ENCODE measurements at regions not wholly inside any gene's neighbourhood (a gene's known extent, or its start where the extent isn't known, plus 50 kb on each side); places are given as distances from the start of the nearest gene placed in this dataset.

- no peak for DNase-seq
- intact Hi-C loops (cut with DNase I), result no loop called here
- Histone ChIP-seq H3K36me3 (no peaks in the 10 kb centered on the region), H3K9me3 (no peaks in the 10 kb centered on the region), H3K4me1 (no peaks in the 10 kb centered on the region), H3K27ac (no peak overlapping the region), H3K4me3 (no peak overlapping the region), H3K27me3 (no peaks in the 10 kb centered on the region)
- no peak for TF ChIP-seq CTCF (IDR thresholded peaks at IDR 0.05)
- TF ChIP-seq POLR2A (IDR thresholded peaks at IDR 0.05), result no peak
- whole genome bisulfite sequencing, 2 donors, result 50 to 71% methylated on average over 1 of the region's 2 CpGs
Measured at GRCh38 chr20:21995461-21995860, 290.0 kb downstream of the PAX1 start.

DNA sequence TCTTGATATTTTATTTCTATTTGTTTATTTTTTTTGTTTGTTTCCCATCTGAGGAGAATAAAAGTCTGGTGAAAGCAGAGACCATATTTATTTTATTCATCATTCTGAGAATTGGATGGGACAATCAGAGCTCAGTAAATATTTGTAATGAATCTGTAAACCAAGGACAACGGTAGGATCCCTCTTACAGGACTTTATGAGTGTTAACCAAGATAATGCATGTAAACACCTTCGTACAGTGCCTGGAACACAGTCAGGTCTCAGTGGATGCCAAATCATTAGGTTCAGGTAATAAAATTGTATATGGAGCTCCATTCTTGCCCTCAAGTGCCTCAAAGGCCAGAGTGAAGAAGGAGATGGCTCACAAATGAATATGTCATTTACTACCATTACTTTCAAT is 288.7 kb downstream of the PAX1 start:
- DNase-seq, result no peak
- no peaks in the 10 kb centered on the region for H3K27me3 ChIP-seq
- WGBS, 2 donors, result 50 to 56% methylated on average over 2 of the region's 2 CpGs
- no peak overlapping the region for H3K27ac ChIP-seq
- no peak overlapping the region for H3K4me3 ChIP-seq
- no peaks in the 10 kb centered on the region for H3K4me1 ChIP-seq
- H3K36me3 ChIP-seq, result no peaks in the 10 kb centered on the region
- TF ChIP-seq CTCF (IDR thresholded peaks at IDR 0.05) (no peak), POLR2A (IDR thresholded peaks at IDR 0.05) (no peak)
- H3K9me3 ChIP-seq, result no peaks in the 10 kb centered on the region
- intact Hi-C loops (cut with DNase I), result no loop called here

- Histone ChIP-seq H3K27ac (no peak overlapping the region), H3K27me3 (no peaks in the 10 kb centered on the region), H3K4me3 (no peak overlapping the region), H3K36me3 (no peaks in the 10 kb centered on the region), H3K4me1 (no peaks in the 10 kb centered on the region), H3K9me3 (no peaks in the 10 kb centered on the region)
- intact Hi-C loops (cut with DNase I), result no loop called here
- DNase-seq, result no peak
- WGBS, 2 donors, result 48 to 54% methylated on average over 3 of the region's 3 CpGs
- TF ChIP-seq CTCF (IDR thresholded peaks at IDR 0.05) (no peak), POLR2A (IDR thresholded peaks at IDR 0.05) (no peak)
Measured at GRCh38 chr20:21982559-21982958, 277.1 kb downstream of the PAX1 start.

DNA sequence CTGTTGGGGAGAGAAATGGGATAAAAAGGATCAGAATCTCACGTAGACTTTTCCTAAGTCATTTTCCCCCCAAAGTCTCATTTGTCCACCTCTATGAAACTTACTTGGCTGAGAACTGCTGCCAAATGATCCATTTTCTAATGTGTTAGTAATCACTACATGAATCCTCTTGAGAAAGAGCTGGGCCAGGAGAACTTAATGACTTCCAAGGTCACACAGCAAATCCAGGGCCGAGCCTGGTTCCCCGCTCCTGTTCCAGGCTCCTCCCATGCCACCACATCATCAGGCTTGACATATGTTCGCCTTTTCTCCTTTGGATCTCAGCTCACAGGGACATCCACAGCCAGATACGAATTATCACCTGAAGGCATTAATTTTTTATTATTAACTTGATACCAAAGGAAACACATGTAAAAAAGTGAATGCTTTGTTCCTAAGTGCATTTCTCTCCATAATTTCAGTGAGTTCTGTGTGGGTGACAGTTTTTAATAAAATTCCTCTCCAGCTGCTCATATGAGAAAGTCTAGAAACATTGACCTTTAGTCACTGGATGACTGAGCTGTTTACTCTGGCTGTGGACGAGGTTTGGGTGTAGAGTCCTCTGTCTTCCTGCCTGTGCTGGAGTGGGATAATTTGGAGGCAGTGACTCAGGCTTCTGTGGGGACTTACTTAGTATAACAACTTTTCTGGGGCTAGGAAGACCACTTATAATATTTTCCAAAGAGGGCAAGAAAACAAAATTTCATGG is 276.3 kb downstream of the PAX1 start:
- no peaks in the 10 kb centered on the region for H3K4me1 ChIP-seq
- H3K36me3 ChIP-seq, result no peaks in the 10 kb centered on the region
- 50 to 57% methylated on average over 6 of the region's 6 CpGs for WGBS, 2 donors
- intact Hi-C loops (cut with DNase I), result no loop called here
- DNase-seq, result no peak
- no peak overlapping the region for H3K27ac ChIP-seq
- no peak overlapping the region for H3K4me3 ChIP-seq
- TF ChIP-seq POLR2A (IDR thresholded peaks at IDR 0.05), result no peak
- TF ChIP-seq CTCF (IDR thresholded peaks at IDR 0.05), result no peak
- H3K9me3 ChIP-seq, result no peaks in the 10 kb centered on the region
- no peaks in the 10 kb centered on the region for H3K27me3 ChIP-seq

DNA sequence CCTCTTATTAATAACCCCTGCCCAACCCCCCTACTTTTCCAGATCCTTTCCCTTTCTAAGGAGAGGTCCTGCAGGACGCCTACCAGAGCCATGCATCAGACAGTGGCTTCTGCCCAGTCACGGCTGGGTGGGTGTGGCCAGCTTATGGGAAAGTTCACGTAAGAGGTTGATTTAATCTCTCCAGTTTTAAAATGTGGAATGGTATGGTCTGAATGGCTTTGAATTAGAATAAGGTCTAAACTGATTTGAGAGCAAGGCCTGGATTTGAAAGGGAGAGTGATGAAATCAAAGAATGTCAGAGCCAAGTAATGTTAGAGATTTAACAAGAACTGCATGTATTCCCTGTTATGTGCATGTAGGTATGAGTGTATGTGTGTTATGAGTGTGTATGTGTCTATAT is 275.7 kb downstream of the PAX1 start:
- 65 to 72% methylated on average over 3 of the region's 3 CpGs for WGBS, 2 donors
- Histone ChIP-seq H3K9me3 (no peaks in the 10 kb centered on the region), H3K27me3 (no peaks in the 10 kb centered on the region), H3K36me3 (no peaks in the 10 kb centered on the region), H3K4me3 (no peak overlapping the region), H3K27ac (no peak overlapping the region), H3K4me1 (no peaks in the 10 kb centered on the region)
- no peak for DNase-seq
- intact Hi-C loops (cut with DNase I), result no loop called here
- no peak for TF ChIP-seq POLR2A (IDR thresholded peaks at IDR 0.05)

DNA sequence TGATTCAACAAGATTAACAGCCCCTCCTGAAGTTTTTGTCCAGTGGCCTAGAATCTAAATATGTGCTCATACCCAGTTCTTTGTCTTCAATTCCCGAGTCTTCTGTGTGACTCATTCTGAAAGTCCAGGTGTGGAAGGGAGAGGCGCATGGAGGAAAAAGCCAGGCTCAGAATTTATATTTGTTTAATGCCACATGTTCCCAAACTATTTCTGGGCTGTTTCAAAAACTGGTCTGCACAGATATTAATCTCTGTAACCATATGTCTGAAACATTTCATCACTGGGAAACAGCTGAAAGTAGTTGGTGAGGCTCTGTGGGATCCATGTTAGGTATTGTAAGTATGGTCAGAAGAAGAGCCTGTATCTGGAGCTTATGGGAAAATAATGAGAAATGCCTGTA is 266.0 kb downstream of the PAX1 start:
- Histone ChIP-seq H3K27ac (no peak overlapping the region), H3K4me1 (no peaks in the 10 kb centered on the region), H3K27me3 (no peaks in the 10 kb centered on the region), H3K36me3 (no peaks in the 10 kb centered on the region), H3K4me3 (no peak overlapping the region), H3K9me3 (no peaks in the 10 kb centered on the region)
- 34 to 41% methylated on average over 2 of the region's 2 CpGs for WGBS, 2 donors
- intact Hi-C loops (cut with DNase I), result no loop called here
- TF ChIP-seq POLR2A (IDR thresholded peaks at IDR 0.05) (no peak), CTCF (IDR thresholded peaks at IDR 0.05) (no peak)
- no peak for DNase-seq
